OCI-LY1 (cell line): ENCODE measurements at regions not wholly inside any gene's neighbourhood (a gene's known extent, or its start where the extent isn't known, plus 50 kb on each side); places are given as distances from the start of the nearest gene placed in this dataset.

Source experiments
- EZH2 ChIP-seq: fragments of 200-600 bp; sonication (generic), shearing (Covaris generic); IDR thresholded peaks from 2 replicates; pipeline ENCODE4 v1.8.0; 2017; ENCODE audit warnings: borderline replicate concordance, mixed run types, mild to moderate bottlenecking, antibody characterized with exemption, low read length, moderate library complexity, mixed read lengths
- TF ChIP-seq, protein P1 (sequence below): fragments of 200-600 bp; sonication (generic), shearing (Covaris generic); IDR thresholded peaks from 2 replicates; pipeline ENCODE4 v1.5.1; 2017; ENCODE audit warnings: mild to moderate bottlenecking, antibody characterized with exemption, low read length, moderate library complexity, mixed read lengths

DNA sequence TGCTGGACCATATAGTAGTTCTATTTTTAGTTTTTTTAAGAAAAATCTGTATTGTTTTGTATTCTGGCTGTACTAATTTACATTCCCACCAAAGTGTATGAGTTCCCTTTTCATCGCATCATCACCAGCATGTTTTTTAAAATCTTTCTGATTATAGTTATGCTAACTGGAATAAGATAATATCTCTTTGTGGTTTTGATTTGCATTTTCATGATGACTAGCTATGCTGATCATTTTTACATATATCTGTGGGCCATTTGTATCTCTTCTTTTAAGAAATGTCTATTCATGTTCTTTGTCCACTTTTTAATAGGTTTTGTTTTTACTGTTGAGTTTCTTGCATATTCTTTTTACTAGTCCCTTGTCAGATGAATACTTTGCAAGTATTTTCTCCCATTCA is 238.0 kb downstream of the FBXO4 start:
- TF ChIP-seq, protein P1, sequence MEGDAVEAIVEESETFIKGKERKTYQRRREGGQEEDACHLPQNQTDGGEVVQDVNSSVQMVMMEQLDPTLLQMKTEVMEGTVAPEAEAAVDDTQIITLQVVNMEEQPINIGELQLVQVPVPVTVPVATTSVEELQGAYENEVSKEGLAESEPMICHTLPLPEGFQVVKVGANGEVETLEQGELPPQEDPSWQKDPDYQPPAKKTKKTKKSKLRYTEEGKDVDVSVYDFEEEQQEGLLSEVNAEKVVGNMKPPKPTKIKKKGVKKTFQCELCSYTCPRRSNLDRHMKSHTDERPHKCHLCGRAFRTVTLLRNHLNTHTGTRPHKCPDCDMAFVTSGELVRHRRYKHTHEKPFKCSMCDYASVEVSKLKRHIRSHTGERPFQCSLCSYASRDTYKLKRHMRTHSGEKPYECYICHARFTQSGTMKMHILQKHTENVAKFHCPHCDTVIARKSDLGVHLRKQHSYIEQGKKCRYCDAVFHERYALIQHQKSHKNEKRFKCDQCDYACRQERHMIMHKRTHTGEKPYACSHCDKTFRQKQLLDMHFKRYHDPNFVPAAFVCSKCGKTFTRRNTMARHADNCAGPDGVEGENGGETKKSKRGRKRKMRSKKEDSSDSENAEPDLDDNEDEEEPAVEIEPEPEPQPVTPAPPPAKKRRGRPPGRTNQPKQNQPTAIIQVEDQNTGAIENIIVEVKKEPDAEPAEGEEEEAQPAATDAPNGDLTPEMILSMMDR: no peak
- no peak for TF ChIP-seq EZH2
